ENCODE measurements at regions not wholly inside any gene's neighbourhood (a gene's known extent, or its start where the extent isn't known, plus 50 kb on each side); places are given as distances from the start of the nearest gene placed in this dataset.
"Not testable (repeated sequence)": the region's sequence is repeated elsewhere in the genome, so short reads cannot be mapped to it uniquely, and the experiment has no call there.

DNA sequence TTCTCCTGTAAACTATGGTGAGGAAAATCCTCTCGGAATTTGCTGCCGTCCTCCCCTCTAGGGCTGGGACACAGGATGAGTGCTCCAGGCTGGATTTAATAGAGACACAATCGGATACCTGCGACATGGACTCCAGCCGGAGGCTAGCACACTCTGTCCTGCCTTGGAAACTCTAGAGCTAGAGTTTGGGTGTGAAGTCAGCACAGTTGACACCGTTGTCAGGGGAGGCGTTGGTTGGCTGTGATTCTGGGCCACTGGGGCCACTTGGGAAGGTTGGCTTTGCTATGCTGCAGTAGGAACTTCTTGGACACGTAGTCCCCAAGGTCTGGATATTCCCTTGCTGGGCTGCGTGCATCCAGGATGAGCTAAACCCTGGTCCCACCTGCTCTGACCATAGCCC lies 169.4 kb downstream of the NRN1 start:
- no peak for DNase-seq (ENCODE audit: low spot score)

DNA sequence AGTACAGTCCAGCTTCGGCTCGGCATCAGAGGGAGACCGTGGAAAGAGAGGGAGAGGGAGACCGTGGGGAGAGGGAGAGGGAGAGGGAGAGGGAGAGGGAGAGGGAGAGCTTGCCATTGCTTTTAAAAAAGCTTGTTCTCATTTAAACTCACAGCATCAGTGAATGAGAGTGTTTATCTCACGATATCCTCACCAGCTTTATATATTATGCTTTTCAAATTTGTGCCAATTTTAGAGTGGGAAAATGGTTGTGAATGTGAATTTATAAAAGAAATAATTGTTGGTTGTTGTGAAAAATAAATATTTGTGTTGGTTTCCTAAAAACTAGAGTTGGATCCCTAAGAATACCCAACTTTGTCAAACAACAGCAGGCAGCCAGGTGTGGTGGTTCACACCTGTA lies 170.1 kb downstream of the NRN1 start:
- not testable (repeated sequence) for DNase-seq (ENCODE audit: low spot score)

DNA sequence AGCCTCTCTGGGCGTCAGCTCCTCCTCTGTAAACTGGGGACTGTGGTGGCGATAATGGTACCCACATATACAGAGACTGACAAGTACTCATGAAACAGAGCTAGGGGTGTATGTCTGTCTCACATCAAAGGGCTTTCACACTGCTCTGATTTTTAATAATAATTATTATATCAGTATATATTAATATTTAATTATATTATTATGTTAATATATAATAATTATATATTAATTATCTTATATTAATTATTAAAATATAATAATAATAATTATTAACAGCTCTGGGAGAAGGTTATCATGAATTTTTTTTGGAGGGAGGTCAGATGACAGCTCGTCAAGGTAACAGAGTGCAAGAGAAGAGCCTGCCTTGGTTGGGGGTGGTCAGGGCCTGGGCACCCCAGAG lies 173.6 kb downstream of the NRN1 start:
- DNase-seq (ENCODE audit: low spot score), result no peak

DNA sequence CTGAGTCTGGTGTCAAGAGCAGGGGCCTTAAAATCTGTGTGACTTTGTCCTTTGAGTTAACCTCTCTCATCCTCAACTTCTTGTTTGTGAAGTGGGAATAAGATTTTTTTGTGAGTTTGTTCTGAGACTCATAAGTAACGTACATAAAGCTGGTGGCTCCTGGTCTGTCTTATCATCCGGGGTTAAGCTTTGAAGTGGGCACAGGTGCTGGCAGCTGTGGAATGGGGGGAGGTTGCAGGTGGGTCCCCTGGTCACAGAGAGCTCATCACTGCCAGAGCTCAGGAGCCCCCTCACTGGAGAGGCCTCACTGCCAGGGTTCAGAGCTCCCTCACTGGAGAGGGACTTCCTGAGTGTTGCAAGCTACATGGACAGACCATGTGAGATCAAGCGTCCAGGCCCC lies 174.1 kb downstream of the NRN1 start:
- no peak for DNase-seq (ENCODE audit: low spot score)

DNA sequence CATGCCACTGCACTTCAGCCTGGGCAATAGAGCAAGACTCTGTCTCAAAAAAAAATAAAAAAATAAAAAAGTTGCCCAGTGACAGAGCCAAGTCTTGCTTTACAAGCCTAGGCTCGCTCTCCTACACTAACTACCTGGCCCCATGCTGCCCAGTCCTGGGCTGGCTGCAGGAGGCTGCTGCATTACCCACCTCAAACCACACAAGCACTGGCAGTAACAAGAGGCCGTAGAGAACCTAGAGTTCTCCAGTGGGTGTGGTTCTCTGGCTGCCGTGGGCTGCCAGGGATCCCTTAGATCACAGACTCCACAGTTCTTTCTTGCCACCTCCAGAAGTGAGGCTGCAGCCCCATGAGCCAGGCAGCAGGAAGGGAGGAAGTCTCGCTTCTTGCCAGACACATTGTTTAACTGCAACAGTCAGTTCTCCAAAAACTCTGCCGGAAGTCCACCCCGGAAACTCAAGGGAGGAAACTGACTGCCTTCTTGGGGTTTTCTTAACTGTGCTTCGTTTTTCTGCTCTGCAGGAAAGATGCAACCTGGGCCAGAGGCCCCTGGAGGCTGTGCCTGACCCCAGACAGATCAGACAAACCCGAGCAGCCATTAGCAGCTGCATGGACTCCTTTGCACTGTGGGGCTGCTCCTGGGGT lies 175.4 kb downstream of the NRN1 start:
- not testable (repeated sequence) for DNase-seq (ENCODE audit: low spot score)

DNA sequence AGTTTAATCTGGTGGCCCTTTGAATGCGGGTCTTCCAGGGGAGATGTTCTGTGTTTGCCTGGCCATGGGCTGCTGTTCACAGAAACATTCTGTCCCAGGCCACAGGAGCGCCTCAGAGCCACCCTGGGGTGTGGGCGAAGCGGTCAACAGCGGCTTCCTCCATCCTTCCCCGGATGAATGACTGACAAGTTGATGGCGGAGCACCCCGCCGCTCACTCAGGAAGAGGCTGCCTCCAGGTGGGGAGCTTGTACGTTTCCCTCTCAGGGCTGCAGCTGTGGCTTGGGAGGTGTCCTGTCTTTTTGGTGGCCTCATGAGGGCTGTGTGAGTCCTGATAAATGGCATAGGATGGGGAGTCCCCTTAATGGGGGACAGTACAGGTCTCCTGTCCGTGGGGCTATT lies 178.4 kb downstream of the NRN1 start:
- no peak for DNase-seq (ENCODE audit: low spot score)

DNA sequence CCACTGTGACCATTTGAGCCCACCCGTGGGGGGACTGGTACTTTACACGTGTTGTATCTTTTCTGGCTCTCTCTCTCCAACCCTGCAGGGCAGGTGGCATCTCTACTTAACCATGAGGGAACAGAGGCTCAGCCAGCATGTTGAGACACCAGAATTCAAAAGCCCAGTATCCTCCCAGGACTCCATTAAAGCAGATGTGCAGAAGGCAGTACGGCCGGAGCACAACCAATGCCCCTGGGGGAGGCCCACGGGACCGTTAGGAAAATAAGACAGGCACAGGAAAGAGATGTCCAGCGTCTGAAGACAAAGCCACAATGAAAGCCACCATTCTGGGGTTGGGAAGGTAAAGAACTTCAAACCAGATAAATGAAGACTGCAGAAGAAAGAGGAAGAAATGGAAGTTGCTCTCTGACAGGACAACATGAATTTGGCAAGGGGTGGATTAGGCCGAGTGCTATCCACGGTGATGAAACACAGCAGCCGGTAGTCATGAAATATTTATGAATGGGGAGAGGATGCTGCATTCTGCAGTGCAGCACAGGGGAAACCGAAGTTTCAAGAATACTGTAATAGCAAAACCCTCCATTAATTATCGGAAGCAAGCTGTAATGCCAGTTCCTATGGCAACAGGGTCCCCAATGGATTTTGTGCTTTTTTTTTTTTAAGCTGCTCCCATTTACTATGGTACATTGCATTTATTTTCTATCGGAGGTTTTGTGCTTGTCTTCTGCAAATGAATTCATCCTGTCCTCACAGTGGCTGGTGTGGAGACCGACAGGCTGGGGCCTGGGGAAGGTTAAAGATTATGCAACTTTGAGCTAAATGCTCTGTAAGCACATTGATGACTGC lies 179.4 kb downstream of the NRN1 start:
- no peak for DNase-seq (ENCODE audit: low spot score)

DNA sequence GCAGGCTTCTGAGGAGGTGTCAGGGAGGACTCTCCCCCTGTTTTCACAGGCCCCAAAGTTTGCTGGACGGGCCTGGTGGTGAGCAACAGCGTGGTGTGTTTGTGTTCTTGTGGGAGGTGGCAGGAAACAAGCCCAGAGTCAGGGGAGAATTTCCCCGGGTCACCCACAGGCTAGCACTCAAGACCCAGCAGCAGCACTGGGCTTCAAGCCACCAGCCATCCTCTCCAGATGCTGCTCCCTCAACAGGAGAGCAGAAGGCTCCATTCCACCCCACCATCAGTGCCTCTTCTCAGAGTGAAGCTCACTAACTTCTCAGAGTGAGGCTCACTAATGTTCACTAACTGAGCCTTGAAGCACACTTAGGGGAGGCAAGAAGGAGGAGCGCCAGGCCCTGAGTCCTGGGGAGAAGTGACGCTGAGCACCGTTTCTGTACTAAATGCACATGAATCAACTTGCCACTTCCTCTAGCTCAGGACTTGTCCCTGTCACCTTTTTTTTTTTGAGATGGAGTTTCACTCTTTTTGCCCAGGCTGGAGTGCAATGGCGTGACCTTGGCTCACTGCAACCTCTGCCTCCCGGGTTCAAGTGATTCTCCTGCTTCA lies 182.2 kb downstream of the NRN1 start:
- DNase-seq (ENCODE audit: low spot score), result not testable (repeated sequence)
